ENCODE measurements at regions not wholly inside any gene's neighbourhood (a gene's known extent, or its start where the extent isn't known, plus 50 kb on each side); places are given as distances from the start of the nearest gene placed in this dataset.
A peak's percentile ranks its signal among the peaks of the same experiment; 100 is the strongest.

GRCh38 chr13:79625517-79625916, 144.6 kb downstream of the NDFIP2 start:
- no peaks in the 10 kb centered on the region for H3K79me2 ChIP-seq (ENCODE audit: low read depth)
- H3K4me2 ChIP-seq, result no peak overlapping the region
- H2AFZ ChIP-seq, result no peak overlapping the region
- no peak overlapping the region for H3K4me3 ChIP-seq
- no peak for DNase-seq
- H3K27ac ChIP-seq, result no peak overlapping the region
- no peaks in the 10 kb centered on the region for H3K27me3 ChIP-seq (ENCODE audit: insufficient read depth, low read depth)
- peaks cover 26% of the 10 kb centered on the region for H3K4me1 ChIP-seq (replicated peaks; ENCODE audit: insufficient read depth)
- intact Hi-C loops (cut with micrococcal nuclease; ENCODE audit: unreplicated experiment), result loop anchor here (10.0 kb wide), 1 partner anchor 201 kb away; no protein-coding TSS in a partner anchor
- H3K36me3 ChIP-seq (ENCODE audit: low read depth), result no peaks in the 10 kb centered on the region
- peaks cover 5% of the 10 kb centered on the region for H3K9me3 ChIP-seq (ENCODE audit: insufficient read depth, low read depth)
- H4K20me1 ChIP-seq (ENCODE audit: insufficient read depth), result no peaks in the 10 kb centered on the region
- H3F3A ChIP-seq (ENCODE audit: insufficient read depth, low read depth), result peaks cover 17% of the 10 kb centered on the region
- H3K9me2 ChIP-seq (ENCODE audit: insufficient read depth), result no peaks in the 10 kb centered on the region
- TF ChIP-seq EZH2 (IDR thresholded peaks at IDR 0.05; ENCODE audit: low read depth) (no peak), CTCF (conservative IDR thresholded peaks at IDR 0.05) (no peak)
- ChIA-PET POLR2A (ENCODE audit: unreplicated experiment) (no interaction called here), CTCF (no interaction called here)
- BruUV-seq (replicated peaks), result no TSS peak

DNA sequence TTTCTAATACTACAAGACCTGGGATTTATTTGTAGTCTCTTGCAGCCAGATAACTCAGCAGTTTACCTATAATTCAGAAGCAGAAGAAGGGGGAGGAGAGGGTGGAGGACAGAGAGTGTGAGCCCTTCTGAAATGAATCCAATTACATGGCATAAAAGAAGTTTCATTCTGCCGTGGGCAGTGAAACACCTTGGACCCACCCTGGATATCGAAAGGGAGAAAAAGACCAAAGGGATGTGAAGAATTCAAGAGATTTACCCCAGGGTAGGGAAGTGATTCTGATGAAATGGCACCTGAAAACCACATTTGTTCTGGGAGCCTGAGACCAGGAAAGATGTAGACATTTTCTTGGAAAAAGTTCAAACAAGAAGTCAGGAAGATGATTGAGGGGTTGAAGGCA, 140.9 kb downstream of the NDFIP2 start:
- CTCF ChIA-PET, result no interaction called here
- H4K20me1 ChIP-seq (ENCODE audit: insufficient read depth), result no peaks in the 10 kb centered on the region
- H3F3A ChIP-seq (ENCODE audit: insufficient read depth, low read depth), result peaks cover 17% of the 10 kb centered on the region
- peaks cover 26% of the 10 kb centered on the region for H3K4me1 ChIP-seq (replicated peaks; ENCODE audit: insufficient read depth)
- intact Hi-C loops (cut with micrococcal nuclease; ENCODE audit: unreplicated experiment), result loop anchor here (1.0 to 10.0 kb wide), 5 partner anchors 137 to 718 kb away; no protein-coding TSS in a partner anchor
- no peaks in the 10 kb centered on the region for H3K9me2 ChIP-seq (ENCODE audit: insufficient read depth)
- H2AFZ ChIP-seq, result no peak overlapping the region
- no peaks in the 10 kb centered on the region for H3K79me2 ChIP-seq (ENCODE audit: low read depth)
- peak overlapping the region; percentile 96 for H3K27ac ChIP-seq
- no peaks in the 10 kb centered on the region for H3K27me3 ChIP-seq (ENCODE audit: insufficient read depth, low read depth)
- TF ChIP-seq EZH2 (IDR thresholded peaks at IDR 0.05; ENCODE audit: low read depth) (no peak), CTCF (conservative IDR thresholded peaks at IDR 0.05) (no peak)
- H3K4me3 ChIP-seq, result no peak overlapping the region
- peak overlapping the region; percentile 34 for H3K4me2 ChIP-seq
- H3K9me3 ChIP-seq (ENCODE audit: insufficient read depth, low read depth), result peaks cover 13% of the 10 kb centered on the region
- no peaks in the 10 kb centered on the region for H3K36me3 ChIP-seq (ENCODE audit: low read depth)
- no TSS peak for BruUV-seq (replicated peaks)
- POLR2A ChIA-PET (ENCODE audit: unreplicated experiment), result interaction anchor here (0.8 kb wide), 1 partner anchor 9 kb away, joined by 12 read pairs; no protein-coding TSS in a partner anchor
- peak; percentile 58 to 89 for DNase-seq

- no peaks in the 10 kb centered on the region for H4K20me1 ChIP-seq (ENCODE audit: insufficient read depth)
- no peak overlapping the region for H2AFZ ChIP-seq
- peaks cover 26% of the 10 kb centered on the region for H3K4me1 ChIP-seq (replicated peaks; ENCODE audit: insufficient read depth)
- no peaks in the 10 kb centered on the region for H3K27me3 ChIP-seq (ENCODE audit: insufficient read depth, low read depth)
- BruUV-seq (replicated peaks), result no TSS peak
- intact Hi-C loops (cut with micrococcal nuclease; ENCODE audit: unreplicated experiment), result loop anchor here (10.0 kb wide), 1 partner anchor 197 kb away; no protein-coding TSS in a partner anchor
- H3F3A ChIP-seq (ENCODE audit: insufficient read depth, low read depth), result peaks cover 17% of the 10 kb centered on the region
- H3K4me2 ChIP-seq, result peak overlapping the region; percentile 34; the same call in 1 of the 2 replicates
- H3K4me3 ChIP-seq, result no peak overlapping the region
- H3K79me2 ChIP-seq (ENCODE audit: low read depth), result no peaks in the 10 kb centered on the region
- ChIA-PET POLR2A (ENCODE audit: unreplicated experiment) (no interaction called here), CTCF (no interaction called here)
- no peaks in the 10 kb centered on the region for H3K9me2 ChIP-seq (ENCODE audit: insufficient read depth)
- TF ChIP-seq CTCF (conservative IDR thresholded peaks at IDR 0.05) (no peak), EZH2 (IDR thresholded peaks at IDR 0.05; ENCODE audit: low read depth) (no peak)
- H3K36me3 ChIP-seq (ENCODE audit: low read depth), result no peaks in the 10 kb centered on the region
- H3K27ac ChIP-seq, result peak overlapping the region; percentile 96
- peak; percentile 0 to 62 for DNase-seq
- peaks cover 13% of the 10 kb centered on the region for H3K9me3 ChIP-seq (ENCODE audit: insufficient read depth, low read depth)
Observed at GRCh38 chr13:79621449-79621848, 140.5 kb downstream of the NDFIP2 start.
